H1 (cell line): ENCODE measurements at regions not wholly inside any gene's neighbourhood (a gene's known extent, or its start where the extent isn't known, plus 50 kb on each side); places are given as distances from the start of the nearest gene placed in this dataset.

Experiments used
- CTCF ChIA-PET: fragments of 300-600 bp; sonication (Branson Sonifier 250); formaldehyde crosslinking; loops from one replicate; lab custom pipeline; 2021; ENCODE audit not compliant: partially characterized antibody; lab: Charles Lee
- POLR2A ChIA-PET: fragments of 300-600 bp; sonication (Branson Sonifier 250); formaldehyde crosslinking; loops from one replicate; lab custom pipeline; 2021; ENCODE audit warnings: inconsistent platforms; ENCODE audit not compliant: partially characterized antibody; lab: Charles Lee
- DNase-seq, 2 experiments: peaks; one replicate each; pipeline versions ENCODE4 v3.0.0 to v3.0.0-alpha.2; 2010 to 2022; ENCODE audit warnings: low spot score in 2 of 2, low read depth in 1 of 2, mixed read lengths in 1 of 2
- FAIRE-seq: peaks from 2 replicates; lab custom pipeline; 2011; peaks lifted over from hg19 to GRCh38; lab: Jason Lieb, UNC
- H2AFZ ChIP-seq: 2 replicates; pipeline ENCODE4 v1.8.1; 2012; ENCODE audit warnings: low read length, inconsistent platforms
- H2AK5ac ChIP-seq: 2 replicates; pipeline ENCODE4 v1.6.1; 2013; ENCODE audit warnings: low read depth, low read length
- H2BK120ac ChIP-seq: replicated peaks from 2 replicates; pipeline ENCODE3; 2013; ENCODE audit warnings: low read depth, low read length, inconsistent platforms
- H2BK12ac ChIP-seq: 2 replicates; pipeline ENCODE4 v1.6.1; 2013; ENCODE audit warnings: low read depth, low read length
- H2BK15ac ChIP-seq: 2 replicates; pipeline ENCODE4 v1.6.1; 2013; ENCODE audit warnings: low read length
- H2BK20ac ChIP-seq: 2 replicates; pipeline ENCODE4 v1.6.1; 2013; ENCODE audit warnings: low read length
- H2BK5ac ChIP-seq: 2 replicates; pipeline ENCODE4 v1.6.1; 2013; ENCODE audit warnings: low read depth, low read length
- H3K14ac ChIP-seq: 2 replicates; pipeline ENCODE4 v1.6.1; 2013; ENCODE audit warnings: inconsistent platforms; ENCODE audit not compliant: insufficient read length
- H3K18ac ChIP-seq: 2 replicates; pipeline ENCODE4 v1.6.1; 2013; ENCODE audit warnings: low read length; ENCODE audit errors: extremely low read depth
- H3K23ac ChIP-seq: 2 replicates; pipeline ENCODE4 v1.6.1; 2013; ENCODE audit warnings: inconsistent platforms; ENCODE audit not compliant: insufficient read length
- H3K23me2 ChIP-seq: 2 replicates; pipeline ENCODE4 v1.6.1; 2013; ENCODE audit warnings: low read depth, low read length
- H3K27ac ChIP-seq: 2 replicates; pipeline ENCODE4 v1.6.1; 2011; ENCODE audit warnings: low read depth, low read length, inconsistent platforms
- H3K27me3 ChIP-seq, 4 experiments: replicated peaks in 1 of 4; 1 replicate in 1 of 4; 2 replicates in 3 of 4; pipeline versions ENCODE4 v1.6.1 to v1.8.1; 2011 to 2013; ENCODE audit warnings: low read length in 3 of 4, mild to moderate bottlenecking in 3 of 4, inconsistent platforms in 2 of 4, mixed read lengths in 2 of 4, moderate library complexity in 1 of 4; ENCODE audit not compliant: control insufficient read depth in 3 of 4, insufficient read depth in 3 of 4; ENCODE audit errors: extremely low read depth in 1 of 4
- H3K36me3 ChIP-seq, 4 experiments: 2 replicates each; pipeline versions ENCODE4 v1.6.1 to v1.8.1; 2011 to 2013; ENCODE audit warnings: mild to moderate bottlenecking in 4 of 4, low read length in 3 of 4, moderate library complexity in 2 of 4, control low read depth in 1 of 4, inconsistent platforms in 1 of 4; ENCODE audit not compliant: insufficient read depth in 4 of 4, control insufficient read depth in 2 of 4
- H3K4ac ChIP-seq: replicated peaks from 2 replicates; pipeline ENCODE3; 2013; ENCODE audit warnings: low read length, low read depth, mixed read lengths, inconsistent platforms; ENCODE audit not compliant: insufficient read length
- H3K4me1 ChIP-seq, 4 experiments: replicated peaks in 1 of 4; 1 replicate in 1 of 4; 2 replicates in 3 of 4; pipeline versions ENCODE4 v1.6.1 to v1.8.1; 2011 to 2013; ENCODE audit warnings: low read length in 3 of 4, inconsistent platforms in 2 of 4, mixed read lengths in 1 of 4; ENCODE audit not compliant: insufficient read depth in 4 of 4, control insufficient read depth in 3 of 4
- H3K4me2 ChIP-seq, 2 experiments: 2 replicates each; pipeline versions ENCODE4 v1.6.1 to v1.8.1; 2011 to 2013; ENCODE audit warnings: low read depth in 2 of 2, low read length in 2 of 2, control low read depth in 1 of 2, inconsistent platforms in 1 of 2, mild to moderate bottlenecking in 1 of 2; ENCODE audit not compliant: insufficient read depth in 1 of 2
- H3K4me3 ChIP-seq, 4 experiments: fragments of 200-600, 300-600 bp in 1 of 4; sonication (generic), shearing (Covaris generic), sonication (Bioruptor Twin) in 1 of 4; 2 replicates each; pipeline versions ENCODE4 v1.5.1 to v1.8.1; 2011 to 2016; ENCODE audit warnings: low read length in 4 of 4, low read depth in 3 of 4, control low read depth in 2 of 4, inconsistent platforms in 2 of 4, mild to moderate bottlenecking in 2 of 4, mixed read lengths in 1 of 4, moderate library complexity in 1 of 4; ENCODE audit not compliant: insufficient read depth in 2 of 4; ENCODE audit errors: extremely low read depth in 1 of 4
- H3K56ac ChIP-seq: replicated peaks from 2 replicates; pipeline ENCODE3; 2013; ENCODE audit warnings: low read depth, mild to moderate bottlenecking, mixed read lengths, low read length, inconsistent platforms; ENCODE audit not compliant: insufficient read length
- H3K79me1 ChIP-seq: 2 replicates; pipeline ENCODE4 v1.6.1; 2013; ENCODE audit warnings: low read depth, low read length, control low read depth
- H3K79me2 ChIP-seq, 2 experiments: 2 replicates each; pipeline versions ENCODE4 v1.6.1 to v1.8.1; 2012 to 2013; ENCODE audit warnings: low read length in 2 of 2, mild to moderate bottlenecking in 2 of 2, inconsistent platforms in 1 of 2; ENCODE audit not compliant: insufficient read depth in 2 of 2, control insufficient read depth in 1 of 2
- H3K9ac ChIP-seq, 4 experiments: replicated peaks in 1 of 4; 1 replicate in 1 of 4; 2 replicates in 3 of 4; pipeline versions ENCODE4 v1.6.1 to v1.8.1; 2011 to 2013; ENCODE audit warnings: low read depth in 3 of 4, low read length in 3 of 4, control low read depth in 2 of 4, mild to moderate bottlenecking in 2 of 4, moderate library complexity in 2 of 4, inconsistent platforms in 1 of 4; ENCODE audit errors: extremely low read depth in 1 of 4
- H3K9me3 ChIP-seq, 2 experiments: 2 replicates each; pipeline versions ENCODE4 v1.6.1 to v1.8.1; 2012 to 2013; ENCODE audit warnings: mild to moderate bottlenecking in 2 of 2, moderate library complexity in 2 of 2, control low read depth in 1 of 2, inconsistent platforms in 1 of 2, low read depth in 1 of 2, low read length in 1 of 2, mixed read lengths in 1 of 2; ENCODE audit not compliant: insufficient read depth in 2 of 2
- H4K20me1 ChIP-seq, 2 experiments: replicated peaks in 1 of 2; 2 replicates each; pipeline versions ENCODE3 to v1.8.1; 2011 to 2013; ENCODE audit warnings: inconsistent platforms in 2 of 2, low read length in 2 of 2, mild to moderate bottlenecking in 1 of 2; ENCODE audit not compliant: insufficient read depth in 2 of 2, control insufficient read depth in 1 of 2
- H4K5ac ChIP-seq: 2 replicates; pipeline ENCODE4 v1.6.1; 2013; ENCODE audit warnings: low read length, low read depth, mixed read lengths, inconsistent platforms; ENCODE audit not compliant: insufficient read length
- H4K8ac ChIP-seq: 2 replicates; pipeline ENCODE4 v1.8.0; 2013; ENCODE audit warnings: mild to moderate bottlenecking, moderate library complexity, low read length, inconsistent platforms; ENCODE audit not compliant: insufficient read depth; ENCODE audit errors: extremely low read depth
- H4K91ac ChIP-seq: replicated peaks from 2 replicates; pipeline ENCODE3; 2013; ENCODE audit warnings: low read length, mixed read lengths, inconsistent platforms; ENCODE audit not compliant: insufficient read length
- EGR1 ChIP-seq: IDR thresholded peaks from 2 replicates; pipeline ENCODE4 v1.6.1; 2011; ENCODE audit warnings: low read depth, low read length, borderline replicate concordance
- EP300 ChIP-seq, 2 experiments: IDR thresholded peaks; 1 replicate in 1 of 2; 2 replicates in 1 of 2; pipeline ENCODE4 v1.6.1; 2011 to 2012; ENCODE audit warnings: low read depth in 2 of 2, low read length in 2 of 2, mild to moderate bottlenecking in 2 of 2, borderline replicate concordance in 1 of 2, inconsistent platforms in 1 of 2, moderate library complexity in 1 of 2
- EZH2 ChIP-seq: fragments of 200-600 bp; sonication (generic); IDR thresholded peaks from 2 replicates; pipeline ENCODE4 v1.7.1; 2012; ENCODE audit warnings: low read depth, mild to moderate bottlenecking, moderate library complexity, low read length, inconsistent platforms; ENCODE audit not compliant: severe bottlenecking
- JUN ChIP-seq: IDR thresholded peaks from 2 replicates; pipeline ENCODE4 v1.6.1; 2011; ENCODE audit warnings: low read depth, mild to moderate bottlenecking, improper control_type of control experiment, low read length
- POLR2A ChIP-seq, 2 experiments: IDR thresholded peaks; 1 replicate in 1 of 2; 2 replicates in 1 of 2; pipeline ENCODE4 v1.6.1; 2011; ENCODE audit warnings: low read depth in 2 of 2, low read length in 2 of 2, mild to moderate bottlenecking in 2 of 2; ENCODE audit errors: control extremely low read depth in 1 of 2
- POLR2AphosphoS5 ChIP-seq: IDR thresholded peaks from 2 replicates; pipeline ENCODE4 v1.6.1; 2011; ENCODE audit warnings: low read depth, low read length
- TCF12 ChIP-seq: IDR thresholded peaks from 2 replicates; pipeline ENCODE4 v1.6.1; 2011; ENCODE audit warnings: low read depth, mild to moderate bottlenecking, low read length
- TEAD4 ChIP-seq: IDR thresholded peaks from 2 replicates; pipeline ENCODE4 v1.6.1; 2012; ENCODE audit warnings: low read depth, low read length, inconsistent platforms, mixed read lengths
- WGBS, 2 experiments: shearing (Covaris generic) in 1 of 2; methylation state at CpG; one replicate each; pipeline versions ENCODE4 v1.1.6 to v1.1.7; 2013 to 2015; ENCODE audit warnings: low lambda C conversion rate in 2 of 2, mixed read lengths in 2 of 2, inconsistent platforms in 1 of 2, low coverage in 1 of 2, missing lambda C conversion rate in 1 of 2; ENCODE audit not compliant: insufficient replicate concordance in 2 of 2, insufficient coverage in 1 of 2, insufficient read length in 1 of 2; ENCODE audit errors: extremely low coverage in 1 of 2, missing lambda C conversion rate in 1 of 2; 5-methylcytosine and 5-hydroxymethylcytosine counted together
- TF ChIP-seq, protein P1 (sequence below): IDR thresholded peaks from 2 replicates; pipeline ENCODE4 v1.6.1; 2012; ENCODE audit warnings: inconsistent platforms
- TF ChIP-seq, protein P2 (sequence below): IDR thresholded peaks from 2 replicates; pipeline ENCODE4 v1.6.1; 2012; ENCODE audit warnings: inconsistent platforms
- TF ChIP-seq, protein P3 (sequence below), 3 experiments: IDR thresholded peaks; 1 replicate in 2 of 3; 2 replicates in 1 of 3; pipeline versions ENCODE4 v1.5.1 to v1.6.1; 2011; ENCODE audit warnings: low read length in 3 of 3, mild to moderate bottlenecking in 3 of 3, inconsistent platforms in 2 of 3, low read depth in 1 of 3, moderate library complexity in 1 of 3; ENCODE audit not compliant: insufficient read depth in 1 of 3; ENCODE audit errors: control extremely low read depth in 1 of 3

DNA sequence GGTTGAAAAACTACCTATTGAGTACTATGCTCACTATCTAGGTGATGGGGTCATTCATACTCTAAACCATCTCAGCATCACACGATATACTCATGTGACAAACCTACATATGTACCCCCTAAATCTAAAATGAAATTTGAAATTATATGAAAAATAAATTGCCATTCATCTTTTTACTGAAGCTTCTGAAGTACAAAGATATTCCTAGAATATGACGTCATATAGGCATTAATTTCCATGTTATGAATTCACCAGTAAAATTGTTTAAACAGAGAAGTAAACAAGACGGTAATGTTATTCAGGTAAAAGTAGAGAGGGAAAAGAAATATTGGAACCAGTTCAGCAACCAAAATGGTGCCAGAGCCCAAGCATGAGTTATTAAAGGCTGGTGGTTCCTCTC is 173.0 kb downstream of the MRPS30 start:
- Histone ChIP-seq H4K8ac (no peak overlapping the region), H3K23ac (no peak overlapping the region), H2BK120ac (no peak overlapping the region), H3K36me3 (no peaks in the 10 kb centered on the region; a peak in 1 of 8 replicates), H3K4ac (no peak overlapping the region), H4K5ac (no peak overlapping the region), H2AK5ac (no peak overlapping the region), H3K79me1 (no peaks in the 10 kb centered on the region), H3K79me2 (no peaks in the 10 kb centered on the region), H3K9me3 (peaks cover 24 to 25% of the 10 kb centered on the region in 2 experiments; a peak in 3 of 4 replicates), H3K27me3 (no peaks in the 10 kb centered on the region), H3K14ac (no peak overlapping the region), H3K27ac (no peak overlapping the region), H4K20me1 (no peaks in the 10 kb centered on the region), H3K4me3 (no peak overlapping the region), H2BK20ac (no peak overlapping the region), H3K23me2 (no peaks in the 10 kb centered on the region), H2AFZ (no peak overlapping the region), H2BK5ac (no peak overlapping the region), H3K56ac (no peak overlapping the region), H2BK15ac (no peak overlapping the region), H3K4me2 (no peak overlapping the region), H3K18ac (no peak overlapping the region), H3K4me1 (no peaks in the 10 kb centered on the region), H2BK12ac (no peak overlapping the region), H4K91ac (no peak overlapping the region), H3K9ac (no peak overlapping the region)
- FAIRE-seq (no peak), DNase-seq (no peak)
- CTCF ChIA-PET = interaction anchor here (0.6 kb wide), 2 partner anchors 24 to 623 kb away, joined by 3 read pairs; no protein-coding TSS in a partner anchor
- POLR2A ChIA-PET = no interaction called here
- WGBS, 2 experiments = 95% methylated on average over 3 of the region's 3 CpGs; no CpG with 5 or more reads in 1 of the 2 experiments
- TF ChIP-seq EGR1 = no peak
- no peak for TF ChIP-seq EP300 (IDR thresholded peaks at IDR 0.05; ENCODE audit: borderline replicate concordance in 1 of 2, low read depth in 2 of 2, low read length in 2 of 2)
- no peak for TF ChIP-seq POLR2AphosphoS5
- no peak for TF ChIP-seq TEAD4
- TF ChIP-seq, protein P1, sequence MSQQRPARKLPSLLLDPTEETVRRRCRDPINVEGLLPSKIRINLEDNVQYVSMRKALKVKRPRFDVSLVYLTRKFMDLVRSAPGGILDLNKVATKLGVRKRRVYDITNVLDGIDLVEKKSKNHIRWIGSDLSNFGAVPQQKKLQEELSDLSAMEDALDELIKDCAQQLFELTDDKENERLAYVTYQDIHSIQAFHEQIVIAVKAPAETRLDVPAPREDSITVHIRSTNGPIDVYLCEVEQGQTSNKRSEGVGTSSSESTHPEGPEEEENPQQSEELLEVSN = no peak
- TF ChIP-seq, protein P2, sequence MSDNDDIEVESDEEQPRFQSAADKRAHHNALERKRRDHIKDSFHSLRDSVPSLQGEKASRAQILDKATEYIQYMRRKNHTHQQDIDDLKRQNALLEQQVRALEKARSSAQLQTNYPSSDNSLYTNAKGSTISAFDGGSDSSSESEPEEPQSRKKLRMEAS = no peak
- TF ChIP-seq, protein P3, sequence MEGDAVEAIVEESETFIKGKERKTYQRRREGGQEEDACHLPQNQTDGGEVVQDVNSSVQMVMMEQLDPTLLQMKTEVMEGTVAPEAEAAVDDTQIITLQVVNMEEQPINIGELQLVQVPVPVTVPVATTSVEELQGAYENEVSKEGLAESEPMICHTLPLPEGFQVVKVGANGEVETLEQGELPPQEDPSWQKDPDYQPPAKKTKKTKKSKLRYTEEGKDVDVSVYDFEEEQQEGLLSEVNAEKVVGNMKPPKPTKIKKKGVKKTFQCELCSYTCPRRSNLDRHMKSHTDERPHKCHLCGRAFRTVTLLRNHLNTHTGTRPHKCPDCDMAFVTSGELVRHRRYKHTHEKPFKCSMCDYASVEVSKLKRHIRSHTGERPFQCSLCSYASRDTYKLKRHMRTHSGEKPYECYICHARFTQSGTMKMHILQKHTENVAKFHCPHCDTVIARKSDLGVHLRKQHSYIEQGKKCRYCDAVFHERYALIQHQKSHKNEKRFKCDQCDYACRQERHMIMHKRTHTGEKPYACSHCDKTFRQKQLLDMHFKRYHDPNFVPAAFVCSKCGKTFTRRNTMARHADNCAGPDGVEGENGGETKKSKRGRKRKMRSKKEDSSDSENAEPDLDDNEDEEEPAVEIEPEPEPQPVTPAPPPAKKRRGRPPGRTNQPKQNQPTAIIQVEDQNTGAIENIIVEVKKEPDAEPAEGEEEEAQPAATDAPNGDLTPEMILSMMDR (IDR thresholded peaks at IDR 0.05; ENCODE audit: control extremely low read depth in 1 of 3, insufficient read depth in 1 of 3, low read depth in 1 of 3, low read length in 3 of 3) = no peak
- TF ChIP-seq EZH2 = no peak
- no peak for TF ChIP-seq TCF12
- TF ChIP-seq POLR2A (IDR thresholded peaks at IDR 0.05; ENCODE audit: control extremely low read depth in 1 of 2, low read depth in 2 of 2, low read length in 2 of 2) = no peak
- no peak for TF ChIP-seq JUN
